Karpas-422 (cell line): ENCODE measurements at regions not wholly inside any gene's neighbourhood (a gene's known extent, or its start where the extent isn't known, plus 50 kb on each side); places are given as distances from the start of the nearest gene placed in this dataset.

Experiments
- DNase-seq: peaks from one replicate; pipeline ENCODE4 v3.0.0-alpha.2; 2015
- H2AFZ ChIP-seq: fragments of 200-600 bp; sonication (generic); 2 replicates; pipeline ENCODE4 v1.6.1; 2014; ENCODE audit warnings: antibody characterized with exemption, low read length, mixed read lengths
- H3K27ac ChIP-seq: fragments of 200-600 bp; sonication (generic); 2 replicates; pipeline ENCODE4 v1.5.1; 2014; ENCODE audit warnings: mild to moderate bottlenecking, low read length, moderate library complexity
- H3K27me3 ChIP-seq: fragments of 200-600 bp; sonication (generic); 2 replicates; pipeline ENCODE4 v1.6.1; 2014; ENCODE audit warnings: low read length, mixed read lengths
- H3K36me3 ChIP-seq: fragments of 200-600 bp; sonication (generic); 2 replicates; pipeline ENCODE4 v1.6.1; 2014; ENCODE audit warnings: low read length, mixed read lengths; ENCODE audit not compliant: insufficient read depth
- H3K4me1 ChIP-seq: fragments of 200-600 bp; sonication (generic); 2 replicates; pipeline ENCODE4 v1.6.1; 2014; ENCODE audit warnings: mild to moderate bottlenecking, low read length, mixed read lengths
- H3K4me2 ChIP-seq: fragments of 200-600 bp; sonication (generic); 2 replicates; pipeline ENCODE4 v1.6.1; 2014; ENCODE audit warnings: low read length, low read depth, mild to moderate bottlenecking; ENCODE audit not compliant: poor library complexity, severe bottlenecking
- H3K4me3 ChIP-seq: fragments of 200-600 bp; sonication (generic); 2 replicates; pipeline ENCODE4 v1.5.1; 2014; ENCODE audit warnings: mild to moderate bottlenecking, antibody characterized with exemption, low read length, mixed read lengths
- H3K79me2 ChIP-seq: fragments of 200-600 bp; sonication (generic); 2 replicates; pipeline ENCODE4 v1.6.1; 2014; ENCODE audit warnings: mild to moderate bottlenecking, low read length, mixed read lengths
- H3K9ac ChIP-seq: fragments of 200-600 bp; sonication (generic); 2 replicates; pipeline ENCODE4 v1.6.0; 2014; ENCODE audit warnings: low read length
- H3K9me2 ChIP-seq: fragments of 200-600 bp; sonication (generic), shearing (Covaris generic); replicated peaks from 2 replicates; pipeline ENCODE4 v1.6.0; 2014; ENCODE audit warnings: mild to moderate bottlenecking, low read length, moderate library complexity; ENCODE audit not compliant: insufficient read depth
- H3K9me3 ChIP-seq: fragments of 300-700, 200-600 bp; sonication (generic); 2 replicates; pipeline ENCODE4 v1.6.1; 2014; ENCODE audit warnings: low read length, mixed read lengths
- H4K20me1 ChIP-seq: fragments of 200-600 bp; sonication (generic); 2 replicates; pipeline ENCODE4 v1.6.1; 2014; ENCODE audit warnings: mild to moderate bottlenecking, antibody characterized with exemption, low read length, low read depth; ENCODE audit not compliant: insufficient read depth

DNA sequence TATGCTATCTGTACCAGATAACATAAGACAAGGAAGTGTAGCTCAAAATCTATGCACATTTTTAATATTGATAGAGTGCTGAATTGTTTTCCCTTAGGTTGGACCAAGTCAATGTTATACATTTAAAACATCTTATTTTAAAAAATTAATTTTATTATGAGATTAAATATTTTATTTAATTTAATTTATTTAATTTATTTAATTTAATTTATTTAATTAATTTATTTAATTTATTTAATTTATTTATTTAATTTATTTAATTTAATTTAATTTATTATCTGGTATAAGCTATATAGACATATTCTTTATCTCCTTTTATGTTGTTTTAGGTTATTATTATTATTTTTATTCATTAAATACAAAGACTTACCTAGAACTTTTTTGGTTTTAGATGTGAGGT lies 551.7 kb upstream of the LRRTM1 start:
- Histone ChIP-seq H3K27ac (no peak overlapping the region), H3K9ac (no peak overlapping the region), H4K20me1 (no peaks in the 10 kb centered on the region), H3K4me1 (no peaks in the 10 kb centered on the region), H2AFZ (no peak overlapping the region), H3K79me2 (no peaks in the 10 kb centered on the region), H3K36me3 (no peaks in the 10 kb centered on the region), H3K9me2 (no peaks in the 10 kb centered on the region), H3K27me3 (no peaks in the 10 kb centered on the region), H3K9me3 (peaks cover 33% of the 10 kb centered on the region), H3K4me2 (no peak overlapping the region), H3K4me3 (no peak overlapping the region)
- DNase-seq, result no peak

DNA sequence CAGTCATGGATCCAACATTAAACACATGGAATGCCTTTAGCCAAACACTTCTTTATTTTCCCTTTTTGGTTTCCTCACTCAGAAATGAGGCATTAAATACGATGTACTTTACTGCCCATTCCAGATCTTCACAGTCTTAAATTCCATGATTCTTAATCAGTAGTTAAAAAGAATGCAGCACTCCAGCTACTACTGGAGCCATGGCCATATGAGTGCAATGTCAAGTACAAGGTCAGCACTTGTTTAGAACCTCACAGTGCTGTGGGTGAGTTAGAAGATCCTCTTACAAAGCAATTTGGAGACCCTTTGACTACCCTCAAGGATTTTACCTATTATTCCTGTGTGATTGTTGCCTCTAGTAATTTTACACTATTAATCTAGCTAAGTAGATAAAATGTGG lies 550.3 kb upstream of the LRRTM1 start:
- Histone ChIP-seq H3K9me2 (no peaks in the 10 kb centered on the region), H3K4me1 (no peaks in the 10 kb centered on the region), H2AFZ (no peak overlapping the region), H3K9ac (no peak overlapping the region), H3K4me3 (no peak overlapping the region), H3K27me3 (no peaks in the 10 kb centered on the region), H3K9me3 (peaks cover 40% of the 10 kb centered on the region), H3K79me2 (no peaks in the 10 kb centered on the region), H3K36me3 (no peaks in the 10 kb centered on the region), H4K20me1 (no peaks in the 10 kb centered on the region), H3K27ac (no peak overlapping the region), H3K4me2 (no peak overlapping the region)
- DNase-seq, result no peak

DNA sequence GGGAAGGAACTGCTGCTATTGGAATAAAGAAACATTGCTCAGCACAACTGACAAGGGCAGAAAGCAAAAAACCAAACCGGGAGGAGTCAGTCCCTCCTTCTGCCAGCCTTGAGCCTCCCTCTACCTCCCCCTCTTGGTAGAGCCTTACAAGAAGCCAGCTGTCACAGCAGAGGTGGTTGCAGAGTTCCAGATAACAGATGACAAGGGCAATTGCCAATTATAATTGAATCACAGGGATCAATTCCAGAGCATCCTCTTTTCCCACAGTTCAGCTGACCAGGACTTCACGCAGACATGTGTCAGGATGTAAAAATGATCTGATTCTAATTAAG lies 548.2 kb upstream of the LRRTM1 start:
- Histone ChIP-seq H4K20me1 (no peaks in the 10 kb centered on the region), H3K4me3 (no peak overlapping the region), H3K27me3 (no peaks in the 10 kb centered on the region), H3K4me1 (no peaks in the 10 kb centered on the region), H3K79me2 (no peaks in the 10 kb centered on the region), H3K9me2 (no peaks in the 10 kb centered on the region), H3K27ac (no peak overlapping the region), H3K36me3 (no peaks in the 10 kb centered on the region), H3K4me2 (no peak overlapping the region), H3K9ac (no peak overlapping the region), H3K9me3 (peaks cover 49% of the 10 kb centered on the region), H2AFZ (no peak overlapping the region)
- DNase-seq, result no peak

DNA sequence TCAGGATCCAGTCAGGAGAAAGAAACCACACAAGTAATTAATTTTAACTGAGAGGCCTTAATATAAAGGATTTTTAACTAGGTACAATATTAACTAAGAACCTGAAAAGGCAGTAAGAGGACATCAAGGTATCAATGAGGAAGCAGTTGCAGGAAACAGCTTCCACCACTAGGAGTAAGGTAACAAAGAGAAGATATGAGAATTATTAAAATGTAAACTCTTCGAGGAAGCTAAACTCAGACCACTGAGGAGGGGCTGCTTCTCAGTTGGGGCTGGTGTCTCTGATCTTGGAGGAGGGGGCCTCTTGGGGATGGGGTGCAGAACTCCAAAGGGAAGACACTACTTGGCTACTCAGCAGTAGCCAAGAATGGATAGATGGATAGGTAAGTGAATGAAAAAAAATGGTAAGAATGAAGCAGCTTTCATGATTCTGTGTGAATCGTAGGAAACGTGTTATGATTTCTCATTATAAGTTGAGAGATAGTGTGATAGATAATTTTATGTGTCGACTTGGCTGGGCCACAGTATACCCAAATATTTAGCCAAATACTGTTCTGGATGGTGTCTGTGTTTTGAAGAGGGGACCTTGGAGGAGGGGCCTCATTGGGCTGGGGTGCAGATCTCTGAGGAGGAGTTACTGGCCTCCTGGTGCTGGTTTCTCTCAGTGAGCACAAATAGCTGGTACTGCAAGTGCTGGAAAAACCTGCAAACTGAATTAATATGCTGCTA lies 547.7 kb upstream of the LRRTM1 start:
- Histone ChIP-seq H3K4me2 (no peak overlapping the region), H3K79me2 (no peaks in the 10 kb centered on the region), H3K9me3 (peaks cover 51% of the 10 kb centered on the region), H3K27me3 (no peaks in the 10 kb centered on the region), H4K20me1 (no peaks in the 10 kb centered on the region), H3K4me1 (no peaks in the 10 kb centered on the region), H3K4me3 (no peak overlapping the region), H3K27ac (no peak overlapping the region), H3K9me2 (no peaks in the 10 kb centered on the region), H3K36me3 (no peaks in the 10 kb centered on the region), H2AFZ (no peak overlapping the region), H3K9ac (no peak overlapping the region)
- DNase-seq, result no peak

DNA sequence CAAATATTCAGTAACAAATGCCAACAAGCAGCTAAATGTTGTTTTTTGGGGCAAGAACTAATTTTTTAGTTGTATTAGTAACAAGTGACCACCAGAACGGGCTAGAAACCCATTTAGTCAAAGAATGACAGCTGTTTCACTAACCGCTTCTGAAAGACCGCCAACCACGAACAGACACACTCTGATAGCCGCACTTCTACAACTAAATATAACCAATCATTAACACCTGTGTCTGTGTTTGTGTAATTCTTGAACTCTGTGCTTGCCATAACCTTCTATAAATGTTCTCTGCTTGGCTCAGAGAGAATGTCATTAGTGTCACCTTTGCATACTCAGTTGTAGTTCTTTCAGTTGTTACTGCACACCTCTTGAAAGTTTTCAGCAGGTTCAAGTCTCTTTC lies 526.3 kb upstream of the LRRTM1 start:
- Histone ChIP-seq H3K9me3 (peaks cover 3% of the 10 kb centered on the region; the same call in 1 of the 2 replicates), H3K9ac (no peak overlapping the region), H3K4me2 (no peak overlapping the region), H3K4me3 (no peak overlapping the region), H3K4me1 (no peaks in the 10 kb centered on the region), H3K36me3 (no peaks in the 10 kb centered on the region), H3K27me3 (no peaks in the 10 kb centered on the region), H3K9me2 (no peaks in the 10 kb centered on the region), H4K20me1 (no peaks in the 10 kb centered on the region), H3K79me2 (no peaks in the 10 kb centered on the region), H2AFZ (no peak overlapping the region), H3K27ac (no peak overlapping the region)
- DNase-seq, result no peak

DNA sequence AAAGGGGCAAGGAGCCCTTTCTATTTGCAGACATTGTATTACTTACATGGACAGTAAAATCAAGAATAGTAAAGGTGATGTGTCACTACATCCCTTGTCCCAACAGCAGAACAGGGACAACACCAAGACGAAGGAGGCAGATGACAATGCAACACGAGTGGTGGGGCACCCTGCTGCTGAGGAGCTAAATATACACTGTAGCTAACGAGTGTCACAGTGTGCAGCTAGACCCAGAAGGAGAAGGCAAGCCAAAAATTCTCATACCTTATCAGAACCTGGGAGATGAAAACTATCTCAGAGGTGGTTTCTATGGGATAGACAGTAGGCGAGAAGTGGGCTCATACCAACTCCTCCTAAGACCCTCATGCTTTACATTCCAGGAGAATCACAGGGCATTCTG lies 518.4 kb upstream of the LRRTM1 start:
- Histone ChIP-seq H3K4me3 (no peak overlapping the region), H3K9me2 (no peaks in the 10 kb centered on the region), H3K79me2 (no peaks in the 10 kb centered on the region), H3K4me1 (no peaks in the 10 kb centered on the region), H3K9me3 (peaks cover 34% of the 10 kb centered on the region), H3K27ac (no peak overlapping the region), H3K4me2 (no peak overlapping the region), H3K27me3 (no peaks in the 10 kb centered on the region), H2AFZ (no peak overlapping the region), H4K20me1 (no peaks in the 10 kb centered on the region), H3K9ac (no peak overlapping the region), H3K36me3 (no peaks in the 10 kb centered on the region)
- no peak for DNase-seq

DNA sequence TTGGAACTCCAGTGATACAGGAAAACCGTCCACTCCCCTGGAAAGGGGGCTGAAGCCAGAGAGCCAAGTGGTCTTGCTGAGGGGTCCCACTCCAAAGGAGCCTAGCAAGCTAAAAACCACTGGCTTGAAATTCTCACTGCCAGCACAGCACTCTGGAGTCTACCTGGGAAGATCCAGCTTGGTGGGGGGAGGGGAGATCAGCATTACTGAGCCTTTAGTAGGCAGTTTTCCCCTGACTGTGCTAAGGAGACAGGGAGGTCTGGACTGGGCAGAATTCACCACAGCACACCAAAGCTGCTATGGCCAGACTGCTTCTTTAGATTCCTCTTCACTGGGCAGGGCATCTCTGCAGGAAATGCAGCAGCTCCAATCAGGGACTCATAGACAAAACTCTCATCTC lies 510.7 kb upstream of the LRRTM1 start:
- Histone ChIP-seq H3K79me2 (no peaks in the 10 kb centered on the region), H3K4me2 (no peak overlapping the region), H3K9ac (no peak overlapping the region), H3K9me3 (peaks cover 44% of the 10 kb centered on the region), H3K4me1 (no peaks in the 10 kb centered on the region), H3K9me2 (no peaks in the 10 kb centered on the region), H3K36me3 (no peaks in the 10 kb centered on the region), H2AFZ (no peak overlapping the region), H3K27me3 (no peaks in the 10 kb centered on the region), H4K20me1 (no peaks in the 10 kb centered on the region), H3K27ac (no peak overlapping the region), H3K4me3 (no peak overlapping the region)
- no peak for DNase-seq

DNA sequence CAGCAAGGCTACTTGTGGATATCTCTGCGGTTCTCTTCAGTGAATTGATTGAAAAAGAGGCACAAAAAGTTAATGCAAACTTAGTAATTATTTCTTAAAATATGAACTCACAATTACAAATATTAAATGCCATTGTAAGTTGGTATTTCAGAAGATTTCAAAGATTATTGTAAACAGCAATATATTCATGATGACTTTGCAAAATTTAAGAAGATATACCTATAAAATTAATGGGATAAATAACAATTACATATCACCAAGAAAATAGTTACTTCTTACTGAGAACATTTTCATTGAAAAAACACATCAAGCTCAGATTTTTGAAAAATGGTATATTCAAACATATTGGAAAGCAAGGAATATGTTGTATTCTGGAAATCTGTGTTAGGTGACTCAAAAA lies 482.0 kb upstream of the LRRTM1 start:
- H3K4me2 ChIP-seq, result no peak overlapping the region
- H4K20me1 ChIP-seq, result no peaks in the 10 kb centered on the region
- no peak overlapping the region for H3K27ac ChIP-seq
- no peaks in the 10 kb centered on the region for H3K9me2 ChIP-seq
- H3K36me3 ChIP-seq, result no peaks in the 10 kb centered on the region
- H3K9me3 ChIP-seq, result peaks cover 51% of the 10 kb centered on the region
- no peaks in the 10 kb centered on the region for H3K27me3 ChIP-seq
- no peak overlapping the region for H3K9ac ChIP-seq
- no peaks in the 10 kb centered on the region for H3K79me2 ChIP-seq
- no peaks in the 10 kb centered on the region for H3K4me1 ChIP-seq
- H3K4me3 ChIP-seq, result no peak overlapping the region
- DNase-seq, result no peak
- H2AFZ ChIP-seq, result no peak overlapping the region

DNA sequence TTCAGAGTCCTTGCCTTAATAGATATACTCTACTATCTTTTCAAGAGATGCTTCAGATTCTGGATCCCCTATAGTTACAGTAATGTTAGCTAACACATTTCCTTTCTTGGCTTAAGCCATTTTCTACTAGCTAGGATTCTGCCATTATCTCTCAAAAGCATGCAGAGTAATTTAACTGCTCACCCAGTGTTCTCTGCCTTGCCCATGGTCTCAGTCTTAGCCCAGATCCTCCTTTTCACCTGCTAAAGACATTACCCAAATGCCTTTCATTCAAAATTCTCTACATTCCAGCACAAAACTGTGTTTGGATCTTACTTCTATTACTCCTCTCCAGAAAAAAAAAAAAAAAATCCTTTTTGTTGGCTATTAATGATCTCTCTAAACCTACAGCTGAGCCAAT lies 474.2 kb upstream of the LRRTM1 start:
- no peak overlapping the region for H2AFZ ChIP-seq
- H3K27ac ChIP-seq, result no peak overlapping the region
- no peak for DNase-seq
- H3K36me3 ChIP-seq, result no peaks in the 10 kb centered on the region
- no peaks in the 10 kb centered on the region for H3K9me2 ChIP-seq
- H3K4me3 ChIP-seq, result no peak overlapping the region
- peaks cover 25% of the 10 kb centered on the region for H3K9me3 ChIP-seq
- H3K9ac ChIP-seq, result no peak overlapping the region
- no peaks in the 10 kb centered on the region for H3K27me3 ChIP-seq
- no peaks in the 10 kb centered on the region for H3K79me2 ChIP-seq
- no peaks in the 10 kb centered on the region for H3K4me1 ChIP-seq
- H3K4me2 ChIP-seq, result no peak overlapping the region
- H4K20me1 ChIP-seq, result no peaks in the 10 kb centered on the region
